ENCODE measurements at regions not wholly inside any gene's neighbourhood (a gene's known extent, or its start where the extent isn't known, plus 50 kb on each side); places are given as distances from the start of the nearest gene placed in this dataset.
A peak's percentile ranks its signal among the peaks of the same experiment; 100 is the strongest.

GRCh38 chr15:69962561-69962960 lies 135.2 kb downstream of the TLE3 start:
- no peak for FAIRE-seq
- TF ChIP-seq, protein P1, sequence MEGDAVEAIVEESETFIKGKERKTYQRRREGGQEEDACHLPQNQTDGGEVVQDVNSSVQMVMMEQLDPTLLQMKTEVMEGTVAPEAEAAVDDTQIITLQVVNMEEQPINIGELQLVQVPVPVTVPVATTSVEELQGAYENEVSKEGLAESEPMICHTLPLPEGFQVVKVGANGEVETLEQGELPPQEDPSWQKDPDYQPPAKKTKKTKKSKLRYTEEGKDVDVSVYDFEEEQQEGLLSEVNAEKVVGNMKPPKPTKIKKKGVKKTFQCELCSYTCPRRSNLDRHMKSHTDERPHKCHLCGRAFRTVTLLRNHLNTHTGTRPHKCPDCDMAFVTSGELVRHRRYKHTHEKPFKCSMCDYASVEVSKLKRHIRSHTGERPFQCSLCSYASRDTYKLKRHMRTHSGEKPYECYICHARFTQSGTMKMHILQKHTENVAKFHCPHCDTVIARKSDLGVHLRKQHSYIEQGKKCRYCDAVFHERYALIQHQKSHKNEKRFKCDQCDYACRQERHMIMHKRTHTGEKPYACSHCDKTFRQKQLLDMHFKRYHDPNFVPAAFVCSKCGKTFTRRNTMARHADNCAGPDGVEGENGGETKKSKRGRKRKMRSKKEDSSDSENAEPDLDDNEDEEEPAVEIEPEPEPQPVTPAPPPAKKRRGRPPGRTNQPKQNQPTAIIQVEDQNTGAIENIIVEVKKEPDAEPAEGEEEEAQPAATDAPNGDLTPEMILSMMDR (IDR thresholded peaks at IDR 0.05; ENCODE audit: insufficient read depth, missing control alignments) = no peak
- DNase-seq (ENCODE audit: insufficient read length, low spot score) = no peak

DNA sequence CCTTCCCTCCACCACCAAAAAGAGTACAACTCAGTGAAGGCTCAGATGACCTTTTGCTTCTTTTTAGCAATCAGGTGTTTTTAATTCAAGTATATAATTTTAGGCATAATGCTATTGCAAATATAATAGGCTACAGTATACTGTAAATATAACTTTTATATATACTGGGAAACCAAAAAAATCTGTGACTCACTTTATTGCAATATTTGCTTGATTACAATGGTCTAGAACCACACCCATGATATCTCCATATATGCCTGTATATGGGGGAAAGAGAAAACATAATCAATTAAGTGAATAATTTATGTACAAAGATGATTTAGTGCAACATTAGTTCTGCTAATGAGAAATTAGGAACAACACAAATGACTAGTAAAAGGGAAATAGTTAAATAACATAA lies 134.3 kb downstream of the TLE3 start:
- FAIRE-seq (no peak), DNase-seq (ENCODE audit: insufficient read length, low spot score) (no peak)
- TF ChIP-seq, protein P1 (IDR thresholded peaks at IDR 0.05; ENCODE audit: insufficient read depth, missing control alignments) = no peak

GRCh38 chr15:69971771-69972170 lies 125.9 kb downstream of the TLE3 start:
- DNase-seq (ENCODE audit: insufficient read length, low spot score) = no peak
- TF ChIP-seq, protein P1 (IDR thresholded peaks at IDR 0.05; ENCODE audit: insufficient read depth, missing control alignments) = no peak
- FAIRE-seq = peak; percentile 88

DNA sequence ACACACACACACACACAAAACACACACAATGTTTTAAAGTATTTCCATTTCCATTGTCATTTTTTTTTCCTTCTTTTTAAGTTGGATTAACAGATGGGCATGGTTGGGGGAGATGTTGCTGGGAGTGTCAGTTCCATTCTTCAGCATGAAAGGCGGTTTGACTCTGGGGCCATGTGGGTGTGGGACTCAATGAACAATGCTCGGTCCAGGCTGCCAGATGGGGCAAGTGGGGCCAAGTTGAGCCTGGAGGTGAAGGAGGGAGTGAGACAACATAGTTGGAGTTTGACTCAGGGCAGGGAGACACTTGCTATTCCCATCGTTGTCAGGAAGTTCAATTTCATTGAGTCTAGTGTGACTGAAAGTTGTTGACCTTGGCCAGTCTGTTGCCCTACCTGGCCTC lies 125.3 kb downstream of the TLE3 start:
- FAIRE-seq = no peak
- no peak for DNase-seq (ENCODE audit: insufficient read length, low spot score)
- TF ChIP-seq, protein P1 (IDR thresholded peaks at IDR 0.05; ENCODE audit: insufficient read depth, missing control alignments) = no peak

- FAIRE-seq (no peak), DNase-seq (ENCODE audit: insufficient read length, low spot score) (no peak)
- TF ChIP-seq, protein P1 (IDR thresholded peaks at IDR 0.05; ENCODE audit: insufficient read depth, missing control alignments) = no peak
These were observed 124.5 kb downstream of the TLE3 start for GRCh38 chr15:69973102-69973714.

- DNase-seq (ENCODE audit: insufficient read length, low spot score) = no peak
- TF ChIP-seq, protein P1 (IDR thresholded peaks at IDR 0.05; ENCODE audit: insufficient read depth, missing control alignments) = no peak
- FAIRE-seq = no peak
These were observed 123.8 kb downstream of the TLE3 start for GRCh38 chr15:69973880-69974279.

DNA sequence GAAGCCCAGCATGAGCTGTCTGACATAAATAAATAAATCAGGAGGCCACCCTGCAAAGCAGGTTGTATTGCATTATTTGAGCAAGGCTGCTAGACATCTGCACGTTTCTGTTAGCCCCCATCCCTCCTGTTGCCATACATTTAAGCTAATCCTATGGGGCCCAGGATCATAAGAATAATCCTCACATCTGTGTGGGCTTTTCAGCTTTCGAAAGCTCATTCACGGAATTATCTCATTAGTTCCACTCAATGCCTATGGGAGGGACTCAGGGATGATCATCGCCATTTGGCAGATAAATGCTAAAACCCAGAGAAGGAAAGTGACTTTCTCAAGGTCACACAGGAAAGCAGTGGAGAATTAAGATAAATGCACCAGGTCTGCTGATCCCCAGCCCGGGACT lies 123.4 kb downstream of the TLE3 start:
- DNase-seq (ENCODE audit: insufficient read length, low spot score) (peak; percentile 71), FAIRE-seq (peak; percentile 98)
- TF ChIP-seq, protein P1 (IDR thresholded peaks at IDR 0.05; ENCODE audit: insufficient read depth, missing control alignments) = no peak

Data from D721Med (cell line).